HG02970 (cell line): ENCODE measurements at regions not wholly inside any gene's neighbourhood (a gene's known extent, or its start where the extent isn't known, plus 50 kb on each side); places are given as distances from the start of the nearest gene placed in this dataset.
"Not testable (repeated sequence)": the region's sequence is repeated elsewhere in the genome, so short reads cannot be mapped to it uniquely, and the experiment has no call there.

ENCODE experiments used
- ATAC-seq: cut with Tn5 transposase; IDR thresholded peaks from one replicate; pipeline ENCODE4 v1.9.1; 2021; ENCODE audit warnings: mild to moderate bottlenecking, moderate library complexity, moderate number of reproducible peaks; ENCODE audit not compliant: unreplicated experiment, low FRiP score

- ATAC-seq = no peak
These were observed 52.0 kb upstream of the LRIG1 start for GRCh38 chr3:66552846-66553245.

- no peak for ATAC-seq
These were observed 52.8 kb upstream of the LRIG1 start for GRCh38 chr3:66553441-66554113.

GRCh38 chr3:66554178-66554577 is 53.4 kb upstream of the LRIG1 start:
- ATAC-seq = no peak

GRCh38 chr3:66555214-66555844 is 54.5 kb upstream of the LRIG1 start:
- ATAC-seq = no peak

- ATAC-seq = no peak
These were observed 56.3 kb upstream of the LRIG1 start for GRCh38 chr3:66557170-66557569.

- ATAC-seq = not testable (repeated sequence)
These were observed 59.1 kb upstream of the LRIG1 start for GRCh38 chr3:66559924-66560323.

GRCh38 chr3:66561367-66561766 is 60.5 kb upstream of the LRIG1 start:
- no peak for ATAC-seq

- no peak for ATAC-seq
These were observed 64.5 kb upstream of the LRIG1 start for GRCh38 chr3:66565301-66565700.

GRCh38 chr3:66567077-66567476 is 66.3 kb upstream of the LRIG1 start:
- no peak for ATAC-seq

GRCh38 chr3:66572090-66572675 is 71.4 kb upstream of the LRIG1 start:
- no peak for ATAC-seq

GRCh38 chr3:66572938-66573710 is 72.3 kb upstream of the LRIG1 start:
- no peak for ATAC-seq

GRCh38 chr3:66574091-66574490 is 73.3 kb upstream of the LRIG1 start:
- no peak for ATAC-seq

GRCh38 chr3:66577426-66578203 is 76.8 kb upstream of the LRIG1 start:
- no peak for ATAC-seq

GRCh38 chr3:66581256-66581655 is 80.4 kb upstream of the LRIG1 start:
- ATAC-seq = no peak

GRCh38 chr3:66582721-66583423 is 82.0 kb upstream of the LRIG1 start:
- ATAC-seq = peak; percentile 86

GRCh38 chr3:66583424-66584040 is 82.7 kb upstream of the LRIG1 start:
- ATAC-seq = no peak

GRCh38 chr3:66585520-66586095 is 84.8 kb upstream of the LRIG1 start:
- no peak for ATAC-seq

- no peak for ATAC-seq
These were observed 86.0 kb upstream of the LRIG1 start for GRCh38 chr3:66586853-66587252.

GRCh38 chr3:66588340-66588847 is 87.6 kb upstream of the LRIG1 start:
- no peak for ATAC-seq
